Skeletal muscle cell (primary cell): ENCODE measurements at regions not wholly inside any gene's neighbourhood (a gene's known extent, or its start where the extent isn't known, plus 50 kb on each side); places are given as distances from the start of the nearest gene placed in this dataset.

Experiments used
- DNase-seq: peaks from one replicate; pipeline ENCODE4 v3.0.0-alpha.2; 2010; ENCODE audit warnings: low read depth
- H3K4me3 ChIP-seq: 2 replicates; pipeline ENCODE4 v1.5.1; 2011; ENCODE audit warnings: low read depth, mild to moderate bottlenecking, control low read depth, low read length, moderate library complexity

DNA sequence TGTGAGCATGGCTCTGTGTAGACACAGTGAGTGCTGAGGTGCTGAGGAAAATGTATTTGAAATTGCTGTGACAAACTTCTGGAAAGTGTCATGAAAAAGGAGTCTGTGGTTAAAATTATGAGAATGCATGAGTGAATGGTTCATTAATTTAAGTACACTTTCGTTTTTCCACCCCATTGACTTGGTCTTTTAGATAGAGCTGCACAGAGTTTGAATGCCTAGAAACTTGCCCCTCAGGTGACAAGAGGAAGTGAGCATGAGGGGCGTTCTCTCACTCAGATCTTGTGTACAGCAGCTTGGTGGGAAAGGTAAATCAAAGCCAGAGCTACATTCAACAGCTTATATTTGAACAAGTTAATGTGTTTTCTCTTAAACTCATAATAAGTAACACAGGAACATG, 296.8 kb downstream of the WDR72 start:
- H3K4me3 ChIP-seq = no peak overlapping the region
- DNase-seq = no peak

DNA sequence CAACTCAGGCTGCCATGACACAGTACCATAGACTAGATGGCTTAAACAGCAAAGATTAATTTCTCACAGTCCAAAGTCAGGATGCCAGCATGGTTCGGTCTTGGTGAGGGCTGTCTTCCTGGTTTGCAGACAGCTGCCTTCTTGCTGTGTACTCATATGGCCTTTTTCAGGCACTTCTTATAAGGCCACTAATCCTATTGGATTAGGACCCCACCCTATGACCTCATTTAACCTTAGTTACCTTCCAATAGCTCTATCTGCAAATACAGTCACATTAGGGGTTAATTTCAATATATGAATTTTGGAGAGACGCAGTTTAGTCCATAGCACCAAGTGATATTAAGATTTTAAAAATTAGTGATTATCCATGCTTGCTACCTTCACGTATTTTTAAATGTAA, 297.8 kb downstream of the WDR72 start:
- no peak for DNase-seq
- no peak overlapping the region for H3K4me3 ChIP-seq

DNA sequence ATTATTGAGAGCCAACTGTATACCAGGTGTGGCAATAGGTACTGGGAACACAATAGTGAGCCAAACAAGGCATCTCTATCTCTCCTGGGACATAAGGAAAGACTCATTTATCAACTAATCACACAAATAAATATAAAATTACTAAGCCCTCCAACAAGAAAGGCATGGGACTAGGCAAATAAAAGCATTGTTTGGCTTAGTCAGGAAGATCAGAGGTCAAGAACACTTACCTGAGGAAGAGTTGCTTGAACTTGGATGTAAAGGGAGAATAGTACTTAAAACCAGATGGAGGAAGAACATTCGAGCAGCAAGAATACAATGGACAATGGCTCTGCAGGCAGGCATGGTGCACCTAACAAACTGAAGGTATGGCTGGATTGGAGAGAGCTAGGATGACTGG, 300.7 kb downstream of the WDR72 start:
- DNase-seq = no peak
- no peak overlapping the region for H3K4me3 ChIP-seq

DNA sequence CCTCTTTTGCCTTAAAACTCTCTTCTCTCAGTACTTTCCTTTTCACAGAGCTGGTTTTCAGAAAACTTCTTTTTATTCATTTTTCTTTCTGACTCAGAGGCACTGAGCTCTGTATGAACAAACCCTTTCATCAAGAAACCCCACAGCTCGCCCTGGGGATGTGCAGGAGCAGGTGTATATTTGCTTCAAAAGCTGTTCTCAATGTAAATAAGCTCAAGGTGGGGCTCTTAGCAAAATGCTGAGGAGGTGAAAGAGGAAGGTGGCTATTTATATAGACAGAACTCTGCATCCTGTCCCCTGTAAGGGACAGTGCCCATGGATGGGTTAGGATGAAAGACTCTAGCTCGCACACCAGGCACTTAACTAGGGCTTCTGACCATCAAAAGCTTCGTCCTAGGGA, 302.0 kb downstream of the WDR72 start:
- no peak overlapping the region for H3K4me3 ChIP-seq
- no peak for DNase-seq

DNA sequence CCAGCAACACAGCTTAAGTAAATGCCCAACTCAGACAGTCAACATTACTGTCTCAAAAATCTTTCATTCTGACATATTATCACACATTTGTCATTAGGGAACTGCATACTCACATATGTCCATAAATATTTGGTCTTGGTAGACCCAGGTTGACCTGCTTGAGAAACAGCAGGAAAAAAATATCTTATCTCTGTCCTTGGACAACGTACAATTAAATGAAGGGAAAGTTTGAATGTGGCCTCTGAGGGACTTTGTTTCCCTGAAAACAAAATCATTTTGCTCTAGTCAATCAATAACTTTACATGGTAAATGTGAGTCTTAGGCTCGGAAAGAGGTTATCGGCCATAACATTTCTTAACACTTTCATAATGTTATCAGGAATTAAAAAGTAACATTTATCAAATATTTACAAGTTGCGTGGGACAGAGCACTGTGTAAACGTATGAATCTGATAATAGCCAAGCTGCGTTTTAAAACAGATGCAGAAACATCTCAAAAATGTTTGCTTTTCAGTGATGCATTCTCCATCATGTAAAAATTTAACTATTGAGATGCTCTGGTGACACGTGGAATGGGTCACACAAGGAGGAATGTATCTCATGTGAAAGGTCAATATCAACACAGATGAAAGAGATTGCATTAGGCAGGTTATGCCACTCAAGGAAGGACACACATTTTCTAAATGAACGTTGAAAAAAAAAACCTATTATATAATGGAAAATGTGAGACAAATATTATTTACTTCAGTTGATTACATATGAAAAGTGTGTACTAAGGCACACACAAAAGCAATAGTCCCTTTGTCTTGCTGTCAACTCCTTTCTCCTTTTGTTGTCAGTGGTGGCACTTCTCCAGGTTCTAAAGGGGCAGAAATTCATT, 304.4 kb downstream of the WDR72 start:
- DNase-seq = no peak
- H3K4me3 ChIP-seq = no peak overlapping the region

DNA sequence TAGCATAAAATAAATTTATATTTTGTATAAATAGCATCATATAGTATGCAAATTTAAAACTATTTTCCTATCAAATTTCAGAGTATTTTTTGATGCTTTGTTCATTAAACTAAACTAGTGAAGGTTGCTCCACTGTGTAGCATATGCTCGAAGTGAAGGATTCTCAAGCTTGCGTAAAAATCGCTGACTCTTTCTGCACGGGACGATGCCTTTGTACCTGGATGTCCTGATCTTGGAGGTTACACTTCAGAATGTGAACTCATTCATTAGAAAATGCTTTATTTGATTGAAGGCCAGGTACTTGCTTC, 305.0 kb downstream of the WDR72 start:
- DNase-seq = no peak
- H3K4me3 ChIP-seq = no peak overlapping the region

DNA sequence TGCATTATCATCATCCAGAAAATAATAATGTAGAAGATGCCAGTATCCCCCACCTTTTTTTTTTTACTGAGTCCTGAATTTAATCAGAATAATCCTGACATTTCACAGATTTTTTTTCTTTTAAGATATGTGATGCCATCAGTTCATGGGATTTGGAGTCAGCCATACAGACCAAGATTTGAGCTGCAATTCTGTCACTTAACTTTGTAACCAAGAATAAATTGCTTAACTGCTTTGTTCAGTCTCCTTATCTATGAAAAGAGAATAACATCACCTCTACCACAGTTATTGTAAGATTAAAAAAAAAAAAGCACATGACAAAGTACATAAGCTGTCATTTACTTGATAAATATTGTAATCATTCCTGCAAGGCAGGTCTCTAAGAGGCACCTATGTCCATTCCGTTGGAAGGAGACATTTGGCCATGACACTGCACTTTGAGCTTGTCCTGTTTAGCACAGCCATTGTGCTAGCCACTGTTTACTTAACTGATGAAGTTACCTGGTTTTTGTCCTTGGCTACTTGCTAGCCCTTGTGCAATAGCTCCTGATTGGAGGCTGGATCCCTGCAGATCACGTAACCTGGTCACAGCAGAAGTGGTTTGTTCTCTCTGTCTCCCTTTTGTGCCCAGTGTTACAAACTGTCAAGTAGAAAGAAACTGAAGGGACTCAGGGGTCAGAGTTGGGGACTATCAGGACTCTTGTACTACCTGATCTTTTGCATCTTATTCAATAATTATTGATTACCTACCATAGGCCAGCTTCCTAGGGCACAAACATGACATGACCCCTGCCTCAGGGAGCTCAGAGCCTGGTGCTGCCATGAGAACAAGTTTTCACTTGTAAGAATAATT, 306.0 kb downstream of the WDR72 start:
- no peak overlapping the region for H3K4me3 ChIP-seq
- DNase-seq = no peak

DNA sequence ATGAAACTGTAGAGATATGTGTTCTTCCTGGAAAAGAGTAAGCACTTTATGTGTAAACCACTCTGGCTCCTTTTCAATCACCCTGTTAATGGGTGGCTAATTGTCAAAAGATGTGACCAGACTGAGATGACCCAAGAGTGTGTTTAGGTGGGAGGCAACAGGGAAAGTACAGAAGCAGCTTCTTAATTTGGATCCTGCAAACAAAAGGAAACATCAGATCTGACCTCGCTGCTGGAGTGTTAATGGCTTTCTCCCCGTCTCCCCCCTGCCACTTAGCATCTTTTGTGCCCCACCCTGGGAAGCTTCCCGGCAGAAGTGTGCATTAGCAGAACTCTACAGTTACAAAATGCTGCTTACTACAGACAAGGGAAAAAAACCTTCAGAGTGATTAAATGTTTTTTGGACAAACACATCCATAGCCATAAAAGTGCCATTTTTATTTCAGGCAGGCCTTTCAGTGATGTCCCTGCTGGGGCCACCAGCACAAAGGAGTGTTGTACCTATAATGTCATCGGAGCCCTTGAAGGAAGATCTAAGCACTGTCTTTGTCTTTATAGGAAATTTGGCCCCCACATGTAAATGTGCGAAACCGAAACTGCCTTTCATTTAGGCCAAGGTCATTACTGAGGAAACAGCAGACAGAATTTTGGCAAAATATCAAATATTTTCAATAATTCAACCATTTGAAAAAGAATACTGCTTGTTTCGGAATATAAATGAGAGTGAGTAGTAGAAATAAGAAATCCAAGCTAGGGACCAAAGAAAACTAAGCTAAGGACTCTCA, 311.0 kb downstream of the WDR72 start:
- no peak for DNase-seq
- no peak overlapping the region for H3K4me3 ChIP-seq

DNA sequence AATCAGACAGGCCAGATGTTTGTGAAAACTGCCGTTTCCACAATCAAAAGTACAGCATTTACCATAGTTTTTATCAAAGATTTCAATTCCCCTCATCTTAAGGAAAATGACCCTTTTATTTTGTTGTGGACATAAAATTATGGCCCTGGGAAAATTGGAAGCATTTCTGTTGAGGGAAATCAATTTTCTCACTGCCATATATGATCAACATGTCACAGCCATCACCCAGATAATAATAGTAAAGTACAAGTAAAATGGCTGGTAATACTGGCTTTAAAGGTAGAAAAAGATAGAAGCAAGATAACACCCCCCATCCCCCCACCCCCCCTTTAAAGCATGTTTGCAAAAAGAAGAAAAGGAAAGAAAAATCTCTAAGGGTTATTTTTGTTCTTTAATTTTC, 311.7 kb downstream of the WDR72 start:
- no peak for DNase-seq
- H3K4me3 ChIP-seq = no peak overlapping the region

DNA sequence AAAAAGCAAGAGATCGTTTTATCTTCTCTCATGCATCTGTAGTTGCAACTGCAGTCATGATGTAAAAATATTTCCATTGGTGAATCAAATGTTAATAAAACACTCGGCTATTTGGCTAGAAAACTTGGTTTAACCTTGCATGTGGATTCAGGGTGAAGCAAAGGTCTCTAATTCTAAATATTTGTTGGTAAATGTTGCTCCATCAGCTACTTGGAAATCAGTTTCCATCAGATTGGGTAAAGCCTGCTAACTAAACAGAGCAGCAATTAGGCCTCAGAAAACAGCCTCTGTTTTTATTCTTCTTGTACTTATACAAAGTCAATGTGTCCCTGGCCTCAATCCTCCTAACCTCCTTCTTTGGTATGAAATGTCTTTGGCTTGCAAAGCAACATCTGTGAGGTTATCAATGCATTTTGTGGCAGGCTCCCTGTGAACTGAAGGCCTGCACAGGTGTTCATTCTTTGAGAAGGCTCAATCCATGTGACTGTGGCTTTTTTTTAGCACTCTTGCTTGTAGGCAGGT, 312.3 kb downstream of the WDR72 start:
- no peak overlapping the region for H3K4me3 ChIP-seq
- DNase-seq = no peak

DNA sequence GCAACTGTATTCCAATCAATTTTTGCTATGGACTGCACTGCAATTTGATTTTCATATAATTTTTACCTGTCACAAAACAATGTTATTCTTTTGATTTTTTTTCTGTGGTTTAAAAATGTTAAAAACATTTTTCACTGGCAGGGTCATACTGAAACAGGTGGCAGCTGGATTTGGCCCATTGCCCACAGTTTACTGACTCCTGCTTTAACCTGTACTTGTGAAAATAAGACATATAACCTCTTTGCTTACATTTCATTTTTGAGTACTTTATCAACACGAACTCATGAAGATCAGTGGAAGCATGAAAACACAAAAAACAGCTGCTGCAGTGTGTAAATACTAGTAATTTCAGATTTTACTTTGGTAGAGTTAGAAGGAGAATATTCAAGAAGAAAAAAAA, 313.1 kb downstream of the WDR72 start:
- H3K4me3 ChIP-seq = no peak overlapping the region
- no peak for DNase-seq

DNA sequence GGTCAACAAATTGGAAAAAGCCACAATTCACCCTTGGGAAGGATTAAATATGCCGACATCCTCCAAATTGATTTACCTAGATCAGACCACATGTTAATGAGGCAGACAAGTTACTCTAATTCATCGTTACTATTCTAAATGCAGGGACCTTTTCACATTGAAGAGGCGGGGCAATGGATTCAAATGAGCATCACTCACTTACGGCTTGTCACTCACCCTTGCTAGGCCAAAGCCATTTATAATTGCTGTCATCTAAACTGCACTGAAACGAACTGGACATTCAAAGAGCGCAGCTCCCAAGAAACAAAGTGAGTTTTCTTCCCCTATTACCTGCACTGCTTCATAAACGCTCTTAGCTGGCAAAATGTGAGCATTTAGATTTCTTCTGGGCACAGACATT, 313.9 kb downstream of the WDR72 start:
- no peak for DNase-seq
- H3K4me3 ChIP-seq = no peak overlapping the region

DNA sequence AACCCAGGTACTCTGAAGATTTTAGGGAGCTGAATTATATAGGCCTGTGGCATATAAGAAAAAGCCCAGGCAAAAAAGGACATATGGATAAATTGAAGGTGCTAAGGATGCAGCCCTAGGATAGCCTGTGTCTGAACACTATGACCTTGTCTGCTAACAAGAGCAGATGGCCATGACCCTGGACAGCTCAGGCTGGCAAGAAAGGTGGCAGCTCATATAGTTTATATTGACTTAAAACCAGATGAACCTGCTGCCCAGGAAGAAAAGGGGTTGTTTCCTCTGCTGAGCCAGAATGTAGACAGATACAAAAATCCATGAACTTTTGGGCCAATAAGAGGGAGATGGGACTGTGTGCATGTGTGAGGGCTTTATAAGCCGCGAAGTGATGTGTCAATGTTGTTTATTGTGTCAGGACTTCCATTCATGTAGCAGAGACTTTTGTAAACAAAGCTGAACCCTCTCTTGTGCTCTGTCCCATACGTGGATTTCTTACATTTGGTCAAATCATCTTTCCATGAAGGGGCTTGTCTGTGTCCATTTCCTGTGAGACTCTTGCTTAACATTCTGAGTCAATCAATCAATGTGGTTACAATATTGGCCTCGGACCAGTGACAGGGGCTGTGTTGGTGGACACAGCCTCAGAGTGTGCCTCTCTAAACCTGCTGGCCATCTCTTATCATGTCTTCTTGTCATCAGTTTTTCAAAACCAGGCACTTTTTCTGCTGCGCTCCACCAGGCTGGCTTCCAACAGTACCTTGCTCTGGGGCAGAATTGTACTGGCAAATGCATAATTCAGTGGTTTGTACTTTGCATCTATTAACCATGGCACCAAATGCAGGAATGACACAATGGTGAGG, 321.2 kb downstream of the WDR72 start:
- no peak overlapping the region for H3K4me3 ChIP-seq
- DNase-seq = no peak

DNA sequence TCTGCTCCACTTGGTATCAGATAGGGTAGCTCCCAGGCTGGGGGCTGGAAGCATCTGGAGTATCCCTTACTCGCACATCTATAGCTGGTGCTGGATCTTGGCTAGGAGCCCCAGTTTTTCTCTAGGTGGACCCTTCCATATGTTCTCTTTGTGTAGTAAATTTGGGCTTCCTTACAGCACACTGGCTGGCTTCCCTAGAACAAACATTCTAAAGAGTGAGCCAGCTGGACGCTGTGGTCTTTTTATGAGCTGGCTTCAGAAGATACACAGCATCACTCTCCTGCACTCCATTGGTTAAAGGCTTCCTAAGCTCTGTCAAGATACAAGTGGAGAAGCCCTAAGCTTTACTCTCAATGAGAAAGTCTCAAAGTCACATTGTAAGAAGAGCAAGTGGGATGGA, 322.1 kb downstream of the WDR72 start:
- DNase-seq = no peak
- H3K4me3 ChIP-seq = no peak overlapping the region

DNA sequence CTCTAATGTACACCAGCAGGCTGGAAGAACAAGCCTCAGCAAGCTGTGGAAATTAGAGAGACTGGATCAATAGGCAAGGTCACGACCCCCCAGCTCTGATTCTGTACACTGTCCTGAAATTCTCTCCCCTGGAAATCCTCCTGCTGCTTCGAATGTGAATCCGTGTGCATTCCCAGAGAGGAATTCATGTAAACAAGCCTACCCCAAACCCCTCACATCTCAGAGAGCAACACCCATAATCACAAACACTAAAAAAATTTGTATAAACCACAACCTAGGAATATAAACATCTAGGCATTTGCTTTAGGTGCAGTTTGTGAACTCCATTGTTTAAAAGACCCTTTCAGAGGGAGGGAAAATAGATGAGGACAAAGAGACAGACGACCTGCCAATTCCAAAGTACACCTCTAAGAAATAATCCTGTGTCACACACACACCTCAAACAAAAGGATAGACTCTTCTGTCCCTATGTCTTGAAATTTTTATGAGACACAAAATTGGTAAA, 325.2 kb downstream of the WDR72 start:
- no peak for DNase-seq
- no peak overlapping the region for H3K4me3 ChIP-seq

DNA sequence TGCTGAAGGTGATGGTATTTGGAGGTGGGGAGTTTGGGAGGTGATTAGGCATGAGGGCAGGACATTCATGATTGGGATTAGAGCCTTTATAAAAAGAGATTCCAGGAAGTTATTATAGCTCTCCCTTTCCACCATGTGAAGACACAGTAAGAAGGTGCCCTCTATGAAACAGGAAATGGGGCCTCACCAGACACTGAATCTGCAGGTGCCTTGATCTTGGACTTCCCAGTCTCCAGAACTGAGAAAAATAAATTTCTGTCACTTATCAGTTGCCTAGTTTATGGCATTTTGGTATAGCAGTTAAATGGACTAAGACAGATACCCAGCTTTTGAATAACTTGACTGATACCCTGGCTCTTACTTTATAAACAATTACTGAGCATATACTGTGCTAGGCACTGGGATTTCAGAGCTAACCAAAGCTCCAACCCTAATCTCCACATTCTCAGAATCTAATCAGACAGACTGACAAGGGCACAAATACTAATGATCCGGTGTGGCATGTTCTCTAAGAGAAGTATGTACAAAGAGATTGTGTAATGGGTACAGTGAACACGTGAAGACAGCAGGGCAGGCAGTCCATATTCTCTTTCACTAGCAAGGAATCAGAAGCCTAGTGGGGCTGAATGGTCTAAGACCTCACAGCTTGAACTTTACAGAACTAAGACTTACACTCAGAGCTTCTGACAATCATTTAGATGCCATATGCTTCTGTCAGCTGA, 343.1 kb downstream of the WDR72 start:
- no peak for DNase-seq
- H3K4me3 ChIP-seq = no peak overlapping the region

DNA sequence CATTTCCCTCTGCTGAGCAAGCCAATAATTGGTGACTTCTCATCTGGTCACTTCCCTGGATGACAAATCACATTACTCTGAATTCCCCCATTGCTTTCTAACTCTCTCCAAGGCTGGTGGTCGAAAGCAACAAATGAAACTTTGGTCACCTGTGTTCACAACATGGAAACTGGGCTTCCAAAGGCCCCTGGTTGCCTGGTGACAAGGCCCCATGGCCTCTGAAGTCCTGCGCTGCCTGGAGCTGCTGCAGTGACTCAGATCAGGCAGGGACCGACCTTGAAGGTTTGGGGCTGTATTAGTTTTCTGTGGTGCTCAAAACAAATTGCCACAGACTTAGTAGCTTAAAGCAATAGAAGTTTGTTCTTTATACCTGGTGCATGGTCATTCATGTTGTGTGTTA, 345.3 kb downstream of the WDR72 start:
- H3K4me3 ChIP-seq = no peak overlapping the region
- DNase-seq = no peak

DNA sequence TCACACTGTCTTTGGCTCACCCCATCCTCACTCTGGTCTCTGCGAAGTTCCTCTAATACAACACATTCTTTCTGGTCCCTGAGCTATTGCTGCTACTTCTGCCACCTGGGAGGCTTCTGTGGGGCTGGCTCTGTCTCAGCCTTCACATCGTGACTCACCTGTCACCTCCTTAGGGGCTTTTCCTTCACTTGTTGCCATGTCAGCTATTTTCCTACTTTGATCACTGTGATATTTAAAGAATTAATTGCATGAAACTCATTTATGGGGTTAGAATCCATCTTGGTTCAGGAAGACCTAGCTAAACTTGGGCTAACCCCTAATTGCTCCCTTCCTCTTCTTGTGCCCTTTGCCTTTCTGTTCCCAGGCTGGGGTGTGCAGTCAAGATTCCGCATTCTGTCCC, 346.9 kb downstream of the WDR72 start:
- DNase-seq = no peak
- H3K4me3 ChIP-seq = no peak overlapping the region
